BLaER1 treated with 17β-estradiol and CSF1 and Interleukin-3, amounts not matched to agents 10 nM and 100 nM (cell line): ENCODE measurements at regions not wholly inside any gene's neighbourhood (a gene's known extent, or its start where the extent isn't known, plus 50 kb on each side); places are given as distances from the start of the nearest gene placed in this dataset.

Experiments
- H3K27ac ChIP-seq, 11 experiments: shearing (Covaris generic); formaldehyde crosslinking; 2 replicates each; pipeline ENCODE4 v1.8.1; 2022
- H3K27me3 ChIP-seq, 11 experiments: shearing (Covaris generic); formaldehyde crosslinking; 2 replicates each; pipeline ENCODE4 v1.8.1; 2022
- H3K36me3 ChIP-seq, 11 experiments: shearing (Covaris generic); formaldehyde crosslinking; 2 replicates each; pipeline ENCODE4 v1.8.1; 2022
- H3K4me1 ChIP-seq, 10 experiments: shearing (Covaris generic); formaldehyde crosslinking; 2 replicates each; pipeline ENCODE4 v1.8.1; 2022
- H3K4me2 ChIP-seq, 11 experiments: shearing (Covaris generic); formaldehyde crosslinking; 2 replicates each; pipeline ENCODE4 v1.8.1; 2022
- H3K4me3 ChIP-seq, 10 experiments: shearing (Covaris generic); formaldehyde crosslinking; 2 replicates each; pipeline ENCODE4 v1.8.1; 2022
- H3K9ac ChIP-seq, 11 experiments: shearing (Covaris generic); formaldehyde crosslinking; 2 replicates each; pipeline ENCODE4 v1.8.1; 2022
- H3K9me3 ChIP-seq, 11 experiments: shearing (Covaris generic); formaldehyde crosslinking; replicated peaks in 1 of 11; 2 replicates each; pipeline ENCODE4 v1.8.1; 2022
- H4K20me1 ChIP-seq, 11 experiments: shearing (Covaris generic); formaldehyde crosslinking; 2 replicates each; pipeline ENCODE4 v1.8.1; 2022
- Cebpa-rat ChIP-seq, 11 experiments: shearing (Covaris generic); IDR thresholded peaks; 2 replicates each; pipeline ENCODE4 v1.8.1; 2022

- H3K4me1 ChIP-seq, result peaks cover 0 to 8% (median 0%) of the 10 kb centered on the region in 10 experiments; a peak in 4 of 20 replicates
- H3K9me3 ChIP-seq, result peaks cover 0 to 4% (median 0%) of the 10 kb centered on the region in 11 experiments; a peak in 1 of 22 replicates
- no peak overlapping the region for H3K9ac ChIP-seq
- no peaks in the 10 kb centered on the region for H3K27me3 ChIP-seq
- no peak for TF ChIP-seq Cebpa-rat (IDR thresholded peaks at IDR 0.05)
- no peaks in the 10 kb centered on the region for H3K36me3 ChIP-seq
- no peak overlapping the region for H3K4me2 ChIP-seq
- no peaks in the 10 kb centered on the region for H4K20me1 ChIP-seq
- no peak overlapping the region for H3K27ac ChIP-seq
- H3K4me3 ChIP-seq, result no peak overlapping the region
Measured at GRCh38 chr11:112516755-112517154, 256.1 kb upstream of the PLET1 start.

GRCh38 chr11:112518371-112518770 is 257.7 kb upstream of the PLET1 start:
- H4K20me1 ChIP-seq, result no peaks in the 10 kb centered on the region
- no peak overlapping the region for H3K4me2 ChIP-seq
- no peak overlapping the region for H3K9ac ChIP-seq
- H3K4me3 ChIP-seq, result no peak overlapping the region
- TF ChIP-seq Cebpa-rat (IDR thresholded peaks at IDR 0.05), result no peak
- H3K27me3 ChIP-seq, result no peaks in the 10 kb centered on the region
- no peaks in the 10 kb centered on the region for H3K36me3 ChIP-seq
- H3K9me3 ChIP-seq, result peaks cover 0 to 4% (median 0%) of the 10 kb centered on the region in 11 experiments; a peak in 1 of 22 replicates
- no peak overlapping the region for H3K27ac ChIP-seq
- H3K4me1 ChIP-seq, result peaks cover 0 to 25% (median 0%) of the 10 kb centered on the region in 10 experiments; a peak in 7 of 20 replicates

GRCh38 chr11:112519751-112520150 is 259.1 kb upstream of the PLET1 start:
- Histone ChIP-seq H3K9ac (no peak overlapping the region), H3K4me2 (no peak overlapping the region), H3K4me3 (no peak overlapping the region), H4K20me1 (no peaks in the 10 kb centered on the region), H3K27me3 (no peaks in the 10 kb centered on the region), H3K4me1 (peaks cover 0 to 38% (median 5%) of the 10 kb centered on the region in 10 experiments; a peak in 10 of 20 replicates), H3K36me3 (no peaks in the 10 kb centered on the region), H3K9me3 (peaks cover 0 to 4% (median 0%) of the 10 kb centered on the region in 11 experiments; a peak in 1 of 22 replicates), H3K27ac (no peak overlapping the region)
- no peak for TF ChIP-seq Cebpa-rat (IDR thresholded peaks at IDR 0.05)

- no peaks in the 10 kb centered on the region for H3K36me3 ChIP-seq
- no peak overlapping the region for H3K4me3 ChIP-seq
- no peak overlapping the region for H3K9ac ChIP-seq
- peaks cover 0 to 4% (median 0%) of the 10 kb centered on the region in 11 experiments; a peak in 1 of 22 replicates for H3K9me3 ChIP-seq
- H3K27me3 ChIP-seq, result no peaks in the 10 kb centered on the region
- H3K4me2 ChIP-seq, result no peak overlapping the region
- TF ChIP-seq Cebpa-rat (IDR thresholded peaks at IDR 0.05), result no peak
- no peak overlapping the region for H3K27ac ChIP-seq
- peaks cover 0 to 44% (median 8%) of the 10 kb centered on the region in 10 experiments; a peak in 12 of 20 replicates for H3K4me1 ChIP-seq
- no peaks in the 10 kb centered on the region for H4K20me1 ChIP-seq
Measured at GRCh38 chr11:112520354-112520753, 259.7 kb upstream of the PLET1 start.

- Histone ChIP-seq H3K36me3 (no peaks in the 10 kb centered on the region), H3K4me2 (peak overlapping the region in 3 of 11 experiments; percentile 73 to 87 (median 87); a peak in 4 of 22 replicates), H4K20me1 (no peaks in the 10 kb centered on the region), H3K9me3 (peaks cover 0 to 4% (median 0%) of the 10 kb centered on the region in 11 experiments; a peak in 1 of 22 replicates), H3K27ac (no peak overlapping the region), H3K4me1 (peaks cover 0 to 62% (median 18%) of the 10 kb centered on the region in 10 experiments; a peak in 12 of 20 replicates), H3K9ac (no peak overlapping the region), H3K4me3 (no peak overlapping the region), H3K27me3 (no peaks in the 10 kb centered on the region)
- TF ChIP-seq Cebpa-rat (IDR thresholded peaks at IDR 0.05), result no peak
Measured at GRCh38 chr11:112522536-112522935, 261.9 kb upstream of the PLET1 start.

- H3K36me3 ChIP-seq, result no peaks in the 10 kb centered on the region
- peaks cover 0 to 67% (median 18%) of the 10 kb centered on the region in 10 experiments; a peak in 12 of 20 replicates for H3K4me1 ChIP-seq
- no peak for TF ChIP-seq Cebpa-rat (IDR thresholded peaks at IDR 0.05)
- no peak overlapping the region for H3K9ac ChIP-seq
- no peaks in the 10 kb centered on the region for H3K27me3 ChIP-seq
- peak overlapping the region in 2 of 11 experiments; percentile 15 to 73; a peak in 1 of 22 replicates for H3K27ac ChIP-seq
- H3K4me3 ChIP-seq, result no peak overlapping the region
- H3K4me2 ChIP-seq, result peak overlapping the region in 3 of 11 experiments; percentile 73 to 87 (median 87); a peak in 6 of 22 replicates
- no peaks in the 10 kb centered on the region for H4K20me1 ChIP-seq
- H3K9me3 ChIP-seq, result peaks cover 0 to 4% (median 0%) of the 10 kb centered on the region in 11 experiments; a peak in 1 of 22 replicates
Measured at GRCh38 chr11:112523031-112523430, 262.4 kb upstream of the PLET1 start.

GRCh38 chr11:112523477-112523876 is 262.8 kb upstream of the PLET1 start:
- Histone ChIP-seq H3K27me3 (no peaks in the 10 kb centered on the region), H3K4me3 (no peak overlapping the region), H3K36me3 (no peaks in the 10 kb centered on the region), H3K9ac (no peak overlapping the region), H4K20me1 (no peaks in the 10 kb centered on the region), H3K27ac (peak overlapping the region in 2 of 11 experiments; percentile 15 to 73; a peak in 3 of 22 replicates), H3K9me3 (peaks cover 0 to 4% (median 0%) of the 10 kb centered on the region in 11 experiments; a peak in 1 of 22 replicates), H3K4me2 (peak overlapping the region in 3 of 11 experiments; percentile 73 to 87 (median 87); a peak in 6 of 22 replicates), H3K4me1 (peaks cover 0 to 71% (median 18%) of the 10 kb centered on the region in 10 experiments; a peak in 12 of 20 replicates)
- TF ChIP-seq Cebpa-rat (IDR thresholded peaks at IDR 0.05), result no peak

GRCh38 chr11:112523951-112524350 is 263.3 kb upstream of the PLET1 start:
- Histone ChIP-seq H3K36me3 (no peaks in the 10 kb centered on the region), H3K9ac (no peak overlapping the region), H3K4me1 (peaks cover 0 to 76% (median 18%) of the 10 kb centered on the region in 10 experiments; a peak in 12 of 20 replicates), H3K4me2 (peak overlapping the region in 4 of 11 experiments; percentile 54 to 87 (median 80); a peak in 8 of 22 replicates), H3K9me3 (0 out of 22 replicates have a peak, but pooled peaks cover 0 to 3% (median 0%) of the 10 kb centered on the region in 11 experiments), H3K4me3 (no peak overlapping the region), H3K27ac (peak overlapping the region in 3 of 11 experiments; percentile 66 to 73 (median 69); a peak in 4 of 22 replicates), H3K27me3 (no peaks in the 10 kb centered on the region), H4K20me1 (no peaks in the 10 kb centered on the region)
- no peak for TF ChIP-seq Cebpa-rat (IDR thresholded peaks at IDR 0.05)

GRCh38 chr11:112524798-112525197 is 264.1 kb upstream of the PLET1 start:
- TF ChIP-seq Cebpa-rat (IDR thresholded peaks at IDR 0.05), result no peak
- H3K36me3 ChIP-seq, result no peaks in the 10 kb centered on the region
- H3K4me1 ChIP-seq, result peaks cover 0 to 84% (median 18%) of the 10 kb centered on the region in 10 experiments; a peak in 12 of 20 replicates
- no peaks in the 10 kb centered on the region for H4K20me1 ChIP-seq
- peak overlapping the region in 6 of 11 experiments; percentile 12 to 87 (median 64); a peak in 10 of 22 replicates for H3K4me2 ChIP-seq
- H3K9me3 ChIP-seq, result 0 out of 22 replicates have a peak, but pooled peaks cover 0 to 3% (median 0%) of the 10 kb centered on the region in 11 experiments
- peak overlapping the region in 6 of 11 experiments; percentile 38 to 73 (median 58); a peak in 10 of 22 replicates for H3K27ac ChIP-seq
- no peaks in the 10 kb centered on the region for H3K27me3 ChIP-seq
- H3K9ac ChIP-seq, result peak overlapping the region in 2 of 11 experiments; percentile 3 to 35; a peak in 1 of 22 replicates
- no peak overlapping the region for H3K4me3 ChIP-seq
